Sigmoid colon (tissue), 6 donors: ENCODE measurements at regions not wholly inside any gene's neighbourhood (a gene's known extent, or its start where the extent isn't known, plus 50 kb on each side); places are given as distances from the start of the nearest gene placed in this dataset.
"Not testable (repeated sequence)": the region's sequence is repeated elsewhere in the genome, so short reads cannot be mapped to it uniquely, and the experiment has no call there.

ENCODE experiments used
- DNase-seq: peaks from one replicate; pipeline ENCODE4 v3.0.0-alpha.2; 2019
- H3K27ac ChIP-seq, 4 donors: fragments of 200-600 bp; sonication (generic); one replicate each; pipeline ENCODE4 v1.5.1; 2016 to 2019; ENCODE audit warnings: mild to moderate bottlenecking in 1 of 4
- H3K27me3 ChIP-seq, 3 donors: fragments of 200-600 bp; sonication (generic); one replicate each; pipeline ENCODE4 v1.5.1; 2019; ENCODE audit warnings: mild to moderate bottlenecking in 1 of 3
- H3K36me3 ChIP-seq, 4 donors: fragments of 200-600 bp; sonication (generic); one replicate each; pipeline ENCODE4 v1.5.1; 2016 to 2019
- H3K4me1 ChIP-seq, 4 donors: fragments of 200-600 bp; sonication (generic); one replicate each; pipeline ENCODE4 v1.5.1; 2017 to 2019
- H3K4me3 ChIP-seq, 4 donors: fragments of 200-600 bp; sonication (generic); one replicate each; pipeline ENCODE4 v1.5.1; 2017 to 2019; ENCODE audit warnings: mild to moderate bottlenecking in 2 of 4, moderate library complexity in 1 of 4
- H3K9me3 ChIP-seq, 4 donors: fragments of 200-600 bp in 3 of 4; sonication (generic) in 3 of 4; one replicate each; pipeline versions ENCODE4 v1.5.1 to v1.6.1; 2013 to 2019
- CTCF ChIP-seq, 4 experiments: fragments of 450-650 bp in 3 of 4; fragments of 200-600 bp in 1 of 4; IDR thresholded peaks; one replicate each; pipeline ENCODE4 v1.5.1; 2016 to 2019; ENCODE audit warnings: antibody characterized with exemption in 4 of 4, mild to moderate bottlenecking in 3 of 4, moderate library complexity in 2 of 4
- EP300 ChIP-seq, 4 donors: sonication (generic); formaldehyde crosslinking; IDR thresholded peaks; one replicate each; pipeline ENCODE4 v1.6.1; 2017; ENCODE audit warnings: antibody characterized with exemption in 4 of 4
- POLR2A ChIP-seq, 2 donors: fragments of 450-650 bp; IDR thresholded peaks; one replicate each; pipeline ENCODE4 v1.6.1; 2016; ENCODE audit warnings: antibody characterized with exemption in 2 of 2, mild to moderate bottlenecking in 2 of 2, moderate library complexity in 2 of 2
- POLR2AphosphoS5 ChIP-seq, 4 donors: sonication (generic); formaldehyde crosslinking; IDR thresholded peaks; one replicate each; pipeline ENCODE4 v1.6.1; 2017; ENCODE audit warnings: antibody characterized with exemption in 4 of 4
- WGBS, 2 donors: extraction: QIAGEN DNeasy Blood & Tissue Kit; methylation state at CpG; one replicate each; pipeline ENCODE4 v1.1.7; 2013; 5-methylcytosine and 5-hydroxymethylcytosine counted together
- intact Hi-C: fragments of 100-400 bp; cut with DNase I; formaldehyde crosslinking; loops from one replicate; pipeline ENCODE4 v1.15.1; 2023
- donor health status: healthy with polysubstance abuse.
- donor health status: healthy.

- Histone ChIP-seq H3K27me3 (no peaks in the 10 kb centered on the region), H3K36me3 (no peaks in the 10 kb centered on the region), H3K27ac (no peak overlapping the region), H3K9me3 (no peaks in the 10 kb centered on the region), H3K4me1 (no peaks in the 10 kb centered on the region), H3K4me3 (no peak overlapping the region)
- intact Hi-C loops = no loop called here
- no peak for TF ChIP-seq POLR2A (IDR thresholded peaks at IDR 0.05)
- TF ChIP-seq CTCF (IDR thresholded peaks at IDR 0.05) = no peak
- TF ChIP-seq EP300 (IDR thresholded peaks at IDR 0.05) = no peak
- no peak for TF ChIP-seq POLR2AphosphoS5 (IDR thresholded peaks at IDR 0.05)
- WGBS, 2 donors = 22 to 68% methylated on average over 2 of the region's 2 CpGs
- DNase-seq = no peak
Observed at GRCh38 chr7:131769241-131769640, 212.8 kb upstream of the PODXL start.

GRCh38 chr7:131767591-131767990 lies 211.2 kb upstream of the PODXL start:
- Histone ChIP-seq H3K27me3 (no peaks in the 10 kb centered on the region), H3K27ac (no peak overlapping the region), H3K36me3 (no peaks in the 10 kb centered on the region), H3K4me3 (no peak overlapping the region), H3K9me3 (no peaks in the 10 kb centered on the region), H3K4me1 (no peaks in the 10 kb centered on the region)
- TF ChIP-seq CTCF (IDR thresholded peaks at IDR 0.05) = no peak
- no peak for TF ChIP-seq POLR2AphosphoS5 (IDR thresholded peaks at IDR 0.05)
- TF ChIP-seq EP300 (IDR thresholded peaks at IDR 0.05) = no peak
- no peak for TF ChIP-seq POLR2A (IDR thresholded peaks at IDR 0.05)
- WGBS, 2 donors = 93 to 94% methylated on average over 5 of the region's 5 CpGs
- DNase-seq = no peak
- intact Hi-C loops = no loop called here

- H3K27me3 ChIP-seq = no peaks in the 10 kb centered on the region
- H3K9me3 ChIP-seq = no peaks in the 10 kb centered on the region
- no peak overlapping the region for H3K27ac ChIP-seq
Observed at GRCh38 chr7:131765575-131765974, 209.1 kb upstream of the PODXL start.

GRCh38 chr7:131764143-131764775 lies 207.8 kb upstream of the PODXL start:
- H3K36me3 ChIP-seq = no peaks in the 10 kb centered on the region
- no peak overlapping the region for H3K4me3 ChIP-seq
- 67 to 79% methylated on average over 13 of the region's 13 CpGs for WGBS, 2 donors
- H3K9me3 ChIP-seq = no peaks in the 10 kb centered on the region
- no peaks in the 10 kb centered on the region for H3K4me1 ChIP-seq
- H3K27me3 ChIP-seq = no peaks in the 10 kb centered on the region
- no peak overlapping the region for H3K27ac ChIP-seq
- DNase-seq = no peak
- intact Hi-C loops = no loop called here
- TF ChIP-seq POLR2AphosphoS5 (IDR thresholded peaks at IDR 0.05) (no peak), CTCF (IDR thresholded peaks at IDR 0.05) (no peak), POLR2A (IDR thresholded peaks at IDR 0.05) (no peak), EP300 (IDR thresholded peaks at IDR 0.05) (no peak)

More at GRCh38 chr7:131765575-131765974, 209.1 kb upstream of the PODXL start:
- no peak for DNase-seq
- intact Hi-C loops = no loop called here
- WGBS, 2 donors = 70 to 76% methylated on average over 2 of the region's 2 CpGs
- TF ChIP-seq POLR2AphosphoS5 (IDR thresholded peaks at IDR 0.05) = no peak
- TF ChIP-seq POLR2A (IDR thresholded peaks at IDR 0.05) = no peak
- TF ChIP-seq CTCF (IDR thresholded peaks at IDR 0.05) = no peak
- TF ChIP-seq EP300 (IDR thresholded peaks at IDR 0.05) = no peak
- Histone ChIP-seq H3K4me1 (no peaks in the 10 kb centered on the region), H3K4me3 (no peak overlapping the region), H3K36me3 (no peaks in the 10 kb centered on the region)

- intact Hi-C loops = no loop called here
- 70 to 83% methylated on average over 2 of the region's 2 CpGs for WGBS, 2 donors
- no peak overlapping the region for H3K4me3 ChIP-seq
Observed at GRCh38 chr7:131762753-131763152, 206.3 kb upstream of the PODXL start.

GRCh38 chr7:131755801-131756200 lies 199.4 kb upstream of the PODXL start:
- intact Hi-C loops, H3K36me3 ChIP-seq, H3K9me3 ChIP-seq, DNase-seq, H3K4me1 ChIP-seq, H3K4me3 ChIP-seq, H3K27ac ChIP-seq, H3K27me3 ChIP-seq: not testable (repeated sequence)
- 94 to 96% methylated on average over 28 of the region's 28 CpGs for WGBS, 2 donors

More at GRCh38 chr7:131762753-131763152, 206.3 kb upstream of the PODXL start:
- no peak for DNase-seq
- TF ChIP-seq CTCF (IDR thresholded peaks at IDR 0.05) (no peak), POLR2AphosphoS5 (IDR thresholded peaks at IDR 0.05) (no peak), EP300 (IDR thresholded peaks at IDR 0.05) (no peak), POLR2A (IDR thresholded peaks at IDR 0.05) (no peak)
- H3K9me3 ChIP-seq = no peaks in the 10 kb centered on the region
- no peaks in the 10 kb centered on the region for H3K27me3 ChIP-seq
- no peak overlapping the region for H3K27ac ChIP-seq
- no peaks in the 10 kb centered on the region for H3K36me3 ChIP-seq
- no peaks in the 10 kb centered on the region for H3K4me1 ChIP-seq
